ENCODE measurements at regions not wholly inside any gene's neighbourhood (a gene's known extent, or its start where the extent isn't known, plus 50 kb on each side); places are given as distances from the start of the nearest gene placed in this dataset.

GRCh38 chr10:9712393-9712792 is 1305.3 kb upstream of the CELF2 start:
- Histone ChIP-seq H3K27me3 (ENCODE audit: insufficient read depth, low read length) (no peaks in the 10 kb centered on the region), H3K79me2 (ENCODE audit: control insufficient read depth, insufficient read depth, low read length, unreplicated experiment) (no peaks in the 10 kb centered on the region), H3K36me3 (ENCODE audit: insufficient read depth, low read length) (no peaks in the 10 kb centered on the region), H3K27ac (ENCODE audit: low read depth, low read length) (no peak overlapping the region), H2AFZ (ENCODE audit: low read length, unreplicated experiment) (no peak overlapping the region), H3K4me1 (ENCODE audit: control insufficient read depth, insufficient read depth, low read length, unreplicated experiment) (peaks cover 4% of the 10 kb centered on the region), H3K4me3 (ENCODE audit: low read depth, low read length) (no peak overlapping the region)

DNA sequence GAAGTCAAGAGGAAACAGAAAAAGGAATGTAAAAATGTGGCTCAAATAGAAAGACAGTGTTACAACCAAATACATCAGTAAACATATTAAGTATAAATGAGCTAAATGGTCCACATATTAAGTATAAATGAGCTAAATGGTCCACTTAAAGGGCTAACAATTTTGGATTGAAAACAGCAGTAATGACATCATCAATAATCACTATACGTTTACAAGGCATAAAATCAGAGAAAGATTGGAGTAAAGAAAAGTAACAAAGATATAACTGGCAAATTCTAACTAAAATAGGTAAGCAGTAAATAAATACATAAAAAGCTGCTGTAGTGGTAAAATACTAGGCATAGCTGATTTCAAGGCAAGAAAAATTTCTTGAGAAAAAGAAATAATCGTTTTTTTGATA is 1298.4 kb upstream of the CELF2 start:
- Histone ChIP-seq H3K27me3 (ENCODE audit: insufficient read depth, low read length) (no peaks in the 10 kb centered on the region), H3K4me3 (ENCODE audit: low read depth, low read length) (no peak overlapping the region), H3K4me1 (ENCODE audit: control insufficient read depth, insufficient read depth, low read length, unreplicated experiment) (no peaks in the 10 kb centered on the region), H3K36me3 (ENCODE audit: insufficient read depth, low read length) (no peaks in the 10 kb centered on the region), H2AFZ (ENCODE audit: low read length, unreplicated experiment) (no peak overlapping the region), H3K27ac (ENCODE audit: low read depth, low read length) (no peak overlapping the region), H3K79me2 (ENCODE audit: control insufficient read depth, insufficient read depth, low read length, unreplicated experiment) (no peaks in the 10 kb centered on the region)

- H3K4me1 ChIP-seq (ENCODE audit: control insufficient read depth, insufficient read depth, low read length, unreplicated experiment) = no peaks in the 10 kb centered on the region
- H3K27me3 ChIP-seq (ENCODE audit: insufficient read depth, low read length) = no peaks in the 10 kb centered on the region
- no peaks in the 10 kb centered on the region for H3K79me2 ChIP-seq (ENCODE audit: control insufficient read depth, insufficient read depth, low read length, unreplicated experiment)
- no peak overlapping the region for H3K4me3 ChIP-seq (ENCODE audit: low read depth, low read length)
- H3K36me3 ChIP-seq (ENCODE audit: insufficient read depth, low read length) = 0 out of 2 replicates have a peak, but pooled peaks cover 3% of the 10 kb centered on the region
- no peak overlapping the region for H3K27ac ChIP-seq (ENCODE audit: low read depth, low read length)
- no peak overlapping the region for H2AFZ ChIP-seq (ENCODE audit: low read length, unreplicated experiment)
Measured at GRCh38 chr10:9733766-9734165, 1283.9 kb upstream of the CELF2 start.

DNA sequence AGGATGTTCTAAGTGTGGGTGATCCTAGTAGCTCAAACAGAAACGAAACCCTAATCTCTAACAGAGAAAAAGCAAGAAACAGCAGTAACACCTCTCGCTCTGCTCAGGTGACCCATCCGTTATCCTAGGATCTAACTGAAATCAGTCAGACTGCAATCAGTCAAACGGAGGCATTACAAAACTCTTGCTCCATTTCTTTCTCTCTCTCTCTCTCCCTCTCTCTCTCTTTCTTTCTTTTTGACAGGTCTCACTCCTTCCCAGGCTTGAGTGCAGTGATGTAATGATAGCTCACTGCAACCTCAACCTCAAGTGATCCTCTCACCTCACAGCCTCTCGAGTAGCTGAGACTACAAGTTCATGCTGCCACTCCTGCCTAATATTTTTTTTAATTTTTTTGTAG is 1283.5 kb upstream of the CELF2 start:
- Histone ChIP-seq H3K4me3 (ENCODE audit: low read depth, low read length) (no peak overlapping the region), H3K79me2 (ENCODE audit: control insufficient read depth, insufficient read depth, low read length, unreplicated experiment) (no peaks in the 10 kb centered on the region), H2AFZ (ENCODE audit: low read length, unreplicated experiment) (no peak overlapping the region), H3K4me1 (ENCODE audit: control insufficient read depth, insufficient read depth, low read length, unreplicated experiment) (no peaks in the 10 kb centered on the region), H3K27ac (ENCODE audit: low read depth, low read length) (no peak overlapping the region), H3K27me3 (ENCODE audit: insufficient read depth, low read length) (no peaks in the 10 kb centered on the region), H3K36me3 (ENCODE audit: insufficient read depth, low read length) (0 out of 2 replicates have a peak, but pooled peaks cover 3% of the 10 kb centered on the region)

GRCh38 chr10:9735731-9736130 is 1281.9 kb upstream of the CELF2 start:
- Histone ChIP-seq H3K27ac (ENCODE audit: low read depth, low read length) (no peak overlapping the region), H3K4me1 (ENCODE audit: control insufficient read depth, insufficient read depth, low read length, unreplicated experiment) (no peaks in the 10 kb centered on the region), H3K4me3 (ENCODE audit: low read depth, low read length) (no peak overlapping the region)

GRCh38 chr10:9743639-9744038 is 1274.0 kb upstream of the CELF2 start:
- no peaks in the 10 kb centered on the region for H3K27me3 ChIP-seq (ENCODE audit: insufficient read depth, low read length)

More at GRCh38 chr10:9735731-9736130, 1281.9 kb upstream of the CELF2 start:
- Histone ChIP-seq H3K27me3 (ENCODE audit: insufficient read depth, low read length) (no peaks in the 10 kb centered on the region), H3K79me2 (ENCODE audit: control insufficient read depth, insufficient read depth, low read length, unreplicated experiment) (no peaks in the 10 kb centered on the region), H2AFZ (ENCODE audit: low read length, unreplicated experiment) (no peak overlapping the region), H3K36me3 (ENCODE audit: insufficient read depth, low read length) (0 out of 2 replicates have a peak, but pooled peaks cover 3% of the 10 kb centered on the region)

GRCh38 chr10:9745158-9745557 is 1272.5 kb upstream of the CELF2 start:
- Histone ChIP-seq H3K4me3 (ENCODE audit: low read depth, low read length) (no peak overlapping the region), H3K36me3 (ENCODE audit: insufficient read depth, low read length) (no peaks in the 10 kb centered on the region), H3K4me1 (ENCODE audit: control insufficient read depth, insufficient read depth, low read length, unreplicated experiment) (no peaks in the 10 kb centered on the region), H3K27ac (ENCODE audit: low read depth, low read length) (no peak overlapping the region), H2AFZ (ENCODE audit: low read length, unreplicated experiment) (no peak overlapping the region), H3K79me2 (ENCODE audit: control insufficient read depth, insufficient read depth, low read length, unreplicated experiment) (no peaks in the 10 kb centered on the region), H3K27me3 (ENCODE audit: insufficient read depth, low read length) (no peaks in the 10 kb centered on the region)

More at GRCh38 chr10:9743639-9744038, 1274.0 kb upstream of the CELF2 start:
- Histone ChIP-seq H2AFZ (ENCODE audit: low read length, unreplicated experiment) (no peak overlapping the region), H3K36me3 (ENCODE audit: insufficient read depth, low read length) (no peaks in the 10 kb centered on the region), H3K4me1 (ENCODE audit: control insufficient read depth, insufficient read depth, low read length, unreplicated experiment) (no peaks in the 10 kb centered on the region), H3K4me3 (ENCODE audit: low read depth, low read length) (no peak overlapping the region), H3K27ac (ENCODE audit: low read depth, low read length) (no peak overlapping the region), H3K79me2 (ENCODE audit: control insufficient read depth, insufficient read depth, low read length, unreplicated experiment) (no peaks in the 10 kb centered on the region)

GRCh38 chr10:9757176-9757575 is 1260.5 kb upstream of the CELF2 start:
- no peak overlapping the region for H3K27ac ChIP-seq (ENCODE audit: low read depth, low read length)
- H2AFZ ChIP-seq (ENCODE audit: low read length, unreplicated experiment) = no peak overlapping the region
- no peaks in the 10 kb centered on the region for H3K36me3 ChIP-seq (ENCODE audit: insufficient read depth, low read length)
- no peaks in the 10 kb centered on the region for H3K4me1 ChIP-seq (ENCODE audit: control insufficient read depth, insufficient read depth, low read length, unreplicated experiment)
- H3K27me3 ChIP-seq (ENCODE audit: insufficient read depth, low read length) = no peaks in the 10 kb centered on the region
- H3K4me3 ChIP-seq (ENCODE audit: low read depth, low read length) = no peak overlapping the region
- H3K79me2 ChIP-seq (ENCODE audit: control insufficient read depth, insufficient read depth, low read length, unreplicated experiment) = no peaks in the 10 kb centered on the region

GRCh38 chr10:9759596-9759995 is 1258.1 kb upstream of the CELF2 start:
- Histone ChIP-seq H3K79me2 (ENCODE audit: control insufficient read depth, insufficient read depth, low read length, unreplicated experiment) (no peaks in the 10 kb centered on the region), H3K27me3 (ENCODE audit: insufficient read depth, low read length) (no peaks in the 10 kb centered on the region), H3K36me3 (ENCODE audit: insufficient read depth, low read length) (no peaks in the 10 kb centered on the region), H2AFZ (ENCODE audit: low read length, unreplicated experiment) (no peak overlapping the region), H3K4me3 (ENCODE audit: low read depth, low read length) (no peak overlapping the region), H3K27ac (ENCODE audit: low read depth, low read length) (no peak overlapping the region), H3K4me1 (ENCODE audit: control insufficient read depth, insufficient read depth, low read length, unreplicated experiment) (peaks cover 11% of the 10 kb centered on the region)

GRCh38 chr10:9762966-9763656 is 1254.6 kb upstream of the CELF2 start:
- peaks cover 11% of the 10 kb centered on the region for H3K4me1 ChIP-seq (ENCODE audit: control insufficient read depth, insufficient read depth, low read length, unreplicated experiment)
- no peaks in the 10 kb centered on the region for H3K36me3 ChIP-seq (ENCODE audit: insufficient read depth, low read length)
- no peaks in the 10 kb centered on the region for H3K79me2 ChIP-seq (ENCODE audit: control insufficient read depth, insufficient read depth, low read length, unreplicated experiment)
- peak overlapping the region; percentile 81 for H3K27ac ChIP-seq (ENCODE audit: low read depth, low read length)
- peak overlapping the region; percentile 20; the same call in 1 of the 2 replicates for H3K4me3 ChIP-seq (ENCODE audit: low read depth, low read length)
- H3K27me3 ChIP-seq (ENCODE audit: insufficient read depth, low read length) = no peaks in the 10 kb centered on the region
- no peak overlapping the region for H2AFZ ChIP-seq (ENCODE audit: low read length, unreplicated experiment)

- no peaks in the 10 kb centered on the region for H3K79me2 ChIP-seq (ENCODE audit: control insufficient read depth, insufficient read depth, low read length, unreplicated experiment)
- H3K4me3 ChIP-seq (ENCODE audit: low read depth, low read length) = no peak overlapping the region
- no peak overlapping the region for H2AFZ ChIP-seq (ENCODE audit: low read length, unreplicated experiment)
- H3K4me1 ChIP-seq (ENCODE audit: control insufficient read depth, insufficient read depth, low read length, unreplicated experiment) = peaks cover 11% of the 10 kb centered on the region
- H3K27me3 ChIP-seq (ENCODE audit: insufficient read depth, low read length) = no peaks in the 10 kb centered on the region
- H3K36me3 ChIP-seq (ENCODE audit: insufficient read depth, low read length) = no peaks in the 10 kb centered on the region
- H3K27ac ChIP-seq (ENCODE audit: low read depth, low read length) = no peak overlapping the region
Measured at GRCh38 chr10:9766762-9767161, 1250.9 kb upstream of the CELF2 start.
